Loucy (cell line): ENCODE measurements at regions not wholly inside any gene's neighbourhood (a gene's known extent, or its start where the extent isn't known, plus 50 kb on each side); places are given as distances from the start of the nearest gene placed in this dataset.

ENCODE experiments used
- H2AFZ ChIP-seq: fragments of 200-600 bp; sonication (generic); 2 replicates; pipeline ENCODE4 v1.6.0; 2016; ENCODE audit warnings: antibody characterized with exemption, mild to moderate bottlenecking, low read length, moderate library complexity
- H3F3A ChIP-seq: fragments of 200-600 bp; 2 replicates; pipeline ENCODE4 v1.6.0; 2016; ENCODE audit warnings: antibody characterized with exemption, low read depth, mild to moderate bottlenecking
- H3K27me3 ChIP-seq: fragments of 200-600 bp; sonication (generic); 2 replicates; pipeline ENCODE4 v1.6.1; 2014; ENCODE audit warnings: low read length, mild to moderate bottlenecking; ENCODE audit not compliant: insufficient read depth, poor library complexity, severe bottlenecking
- H3K36me3 ChIP-seq: fragments of 200-600 bp; sonication (generic); 2 replicates; pipeline ENCODE4 v1.6.1; 2016; ENCODE audit warnings: low read length; ENCODE audit not compliant: insufficient read depth
- H3K4me1 ChIP-seq: fragments of 200-600 bp; sonication (generic); 2 replicates; pipeline ENCODE4 v1.5.1; 2014; ENCODE audit warnings: low read length, mild to moderate bottlenecking; ENCODE audit not compliant: insufficient read depth, poor library complexity, severe bottlenecking
- H3K4me2 ChIP-seq: fragments of 200-600 bp; sonication (generic); 2 replicates; pipeline ENCODE4 v1.6.0; 2014; ENCODE audit warnings: antibody characterized with exemption, low read length, low read depth, mild to moderate bottlenecking; ENCODE audit not compliant: poor library complexity, severe bottlenecking
- H3K4me3 ChIP-seq: fragments of 200-600 bp; sonication (generic); 2 replicates; pipeline ENCODE4 v1.5.1; 2014; ENCODE audit warnings: low read length, mild to moderate bottlenecking, mixed read lengths; ENCODE audit not compliant: poor library complexity, severe bottlenecking
- H3K79me2 ChIP-seq: fragments of 200-600 bp; sonication (generic); 2 replicates; pipeline ENCODE4 v1.6.1; 2014; ENCODE audit warnings: low read length; ENCODE audit not compliant: insufficient read depth
- H3K9ac ChIP-seq: fragments of 200-600 bp; sonication (generic); 2 replicates; pipeline ENCODE4 v1.6.0; 2014; ENCODE audit warnings: mild to moderate bottlenecking, low read depth, low read length, moderate library complexity; ENCODE audit not compliant: poor library complexity, severe bottlenecking
- H3K9me2 ChIP-seq: fragments of 200-600 bp; sonication (generic); replicated peaks from 2 replicates; pipeline ENCODE4 v1.6.1; 2016; ENCODE audit warnings: low read depth, low read length, mixed read lengths
- H3K9me3 ChIP-seq: fragments of 200-600 bp; sonication (generic); 2 replicates; pipeline ENCODE4 v1.6.1; 2014; ENCODE audit warnings: mild to moderate bottlenecking, antibody characterized with exemption, low read length, low read depth; ENCODE audit not compliant: insufficient read depth
- H4K20me1 ChIP-seq: fragments of 200-600 bp; sonication (generic); 2 replicates; pipeline ENCODE4 v1.6.0; 2014; ENCODE audit warnings: antibody characterized with exemption, low read length, mild to moderate bottlenecking; ENCODE audit not compliant: insufficient read depth, poor library complexity, severe bottlenecking
- EZH2phosphoT487 ChIP-seq: fragments of 200-600 bp; IDR thresholded peaks from 2 replicates; pipeline ENCODE4 v1.6.1; 2018; ENCODE audit warnings: antibody characterized with exemption, mild to moderate bottlenecking, moderate library complexity, borderline replicate concordance
- TF ChIP-seq, protein P1 (sequence below): fragments of 200-600 bp; sonication (generic); conservative IDR thresholded peaks from 2 replicates; pipeline ENCODE4 v1.5.1; 2014; ENCODE audit warnings: mild to moderate bottlenecking, antibody characterized with exemption, low read length

DNA sequence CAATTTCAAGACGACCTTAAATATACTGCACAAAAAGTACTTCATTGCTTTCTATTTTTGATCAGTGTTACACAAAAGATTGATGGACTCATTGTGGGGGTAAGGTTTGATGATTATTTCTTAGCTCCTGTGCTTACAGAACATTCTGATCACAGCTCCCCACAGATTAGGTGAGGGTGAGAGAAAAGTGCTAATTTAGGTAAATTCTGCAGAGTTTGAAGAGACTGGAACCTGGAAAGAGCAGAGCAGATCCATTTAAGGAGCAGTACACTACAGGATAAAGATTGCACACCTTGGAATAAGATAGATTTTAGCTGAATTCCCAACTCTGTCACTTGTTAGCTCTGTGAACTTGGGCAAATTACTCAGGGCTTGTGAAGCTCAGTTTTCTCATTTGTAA lies 291.9 kb upstream of the CDH7 start:
- Histone ChIP-seq H3K4me1 (no peaks in the 10 kb centered on the region), H3K27me3 (no peaks in the 10 kb centered on the region), H3K79me2 (no peaks in the 10 kb centered on the region), H3K4me3 (no peak overlapping the region), H3F3A (no peaks in the 10 kb centered on the region), H2AFZ (no peak overlapping the region), H3K36me3 (no peaks in the 10 kb centered on the region), H3K4me2 (no peak overlapping the region), H3K9ac (no peak overlapping the region), H3K9me3 (no peaks in the 10 kb centered on the region), H3K9me2 (no peaks in the 10 kb centered on the region), H4K20me1 (no peaks in the 10 kb centered on the region)
- TF ChIP-seq EZH2phosphoT487: no peak
- TF ChIP-seq, protein P1, sequence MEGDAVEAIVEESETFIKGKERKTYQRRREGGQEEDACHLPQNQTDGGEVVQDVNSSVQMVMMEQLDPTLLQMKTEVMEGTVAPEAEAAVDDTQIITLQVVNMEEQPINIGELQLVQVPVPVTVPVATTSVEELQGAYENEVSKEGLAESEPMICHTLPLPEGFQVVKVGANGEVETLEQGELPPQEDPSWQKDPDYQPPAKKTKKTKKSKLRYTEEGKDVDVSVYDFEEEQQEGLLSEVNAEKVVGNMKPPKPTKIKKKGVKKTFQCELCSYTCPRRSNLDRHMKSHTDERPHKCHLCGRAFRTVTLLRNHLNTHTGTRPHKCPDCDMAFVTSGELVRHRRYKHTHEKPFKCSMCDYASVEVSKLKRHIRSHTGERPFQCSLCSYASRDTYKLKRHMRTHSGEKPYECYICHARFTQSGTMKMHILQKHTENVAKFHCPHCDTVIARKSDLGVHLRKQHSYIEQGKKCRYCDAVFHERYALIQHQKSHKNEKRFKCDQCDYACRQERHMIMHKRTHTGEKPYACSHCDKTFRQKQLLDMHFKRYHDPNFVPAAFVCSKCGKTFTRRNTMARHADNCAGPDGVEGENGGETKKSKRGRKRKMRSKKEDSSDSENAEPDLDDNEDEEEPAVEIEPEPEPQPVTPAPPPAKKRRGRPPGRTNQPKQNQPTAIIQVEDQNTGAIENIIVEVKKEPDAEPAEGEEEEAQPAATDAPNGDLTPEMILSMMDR: no peak

DNA sequence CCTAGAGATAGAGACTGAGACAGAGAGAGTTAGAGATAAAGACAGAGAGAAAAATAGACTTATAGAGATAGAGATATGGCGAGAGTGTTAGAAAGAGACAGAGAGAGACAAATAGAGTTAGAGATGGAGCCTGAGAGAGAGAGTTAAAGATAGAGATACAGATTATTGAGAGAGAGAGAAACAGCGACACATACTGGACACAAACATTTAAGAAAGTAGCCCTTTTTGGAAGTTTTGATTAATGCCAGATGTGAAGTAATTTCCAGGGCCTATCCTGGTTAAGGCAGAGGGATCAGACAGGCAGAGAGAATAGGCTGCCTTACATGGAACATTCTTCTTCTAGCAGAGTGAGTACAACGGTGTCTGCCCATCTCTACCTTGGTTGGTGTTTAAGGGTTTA lies 311.6 kb upstream of the CDH7 start:
- Histone ChIP-seq H2AFZ (no peak overlapping the region), H3K36me3 (no peaks in the 10 kb centered on the region), H3K9me2 (no peaks in the 10 kb centered on the region), H3K27me3 (no peaks in the 10 kb centered on the region), H3K4me3 (no peak overlapping the region), H3K9me3 (no peaks in the 10 kb centered on the region), H3K4me2 (no peak overlapping the region), H3F3A (no peaks in the 10 kb centered on the region), H4K20me1 (no peaks in the 10 kb centered on the region), H3K79me2 (no peaks in the 10 kb centered on the region), H3K9ac (no peak overlapping the region), H3K4me1 (no peaks in the 10 kb centered on the region)
- TF ChIP-seq EZH2phosphoT487: no peak
- TF ChIP-seq, protein P1: 0 out of 2 replicates have a peak, but pooled peaks have one; percentile 30

DNA sequence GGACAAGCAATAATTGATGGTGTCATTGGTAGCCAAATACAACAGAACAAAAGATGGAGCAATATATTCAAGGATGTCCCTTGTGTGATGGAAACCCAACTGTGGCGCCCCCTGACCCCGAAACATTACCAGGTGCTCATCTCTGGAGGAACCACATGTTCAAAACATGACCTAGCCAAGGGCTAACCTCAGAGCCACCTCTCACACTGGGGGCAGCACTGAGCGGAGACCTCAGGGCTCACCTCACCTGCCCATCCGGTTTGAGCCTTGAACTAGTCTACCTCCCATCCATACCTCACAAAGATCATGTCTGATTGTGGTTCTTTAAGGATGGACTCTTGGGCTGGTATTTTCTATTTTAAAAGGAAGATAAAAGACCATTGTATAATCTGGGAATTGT lies 314.4 kb upstream of the CDH7 start:
- no peak overlapping the region for H2AFZ ChIP-seq
- TF ChIP-seq, protein P1: 0 out of 2 replicates have a peak, but pooled peaks have one; percentile 12
- TF ChIP-seq EZH2phosphoT487: no peak
- no peaks in the 10 kb centered on the region for H3K79me2 ChIP-seq
- no peaks in the 10 kb centered on the region for H3K9me2 ChIP-seq
- H3K4me2 ChIP-seq: no peak overlapping the region
- no peaks in the 10 kb centered on the region for H3F3A ChIP-seq
- no peak overlapping the region for H3K9ac ChIP-seq
- no peaks in the 10 kb centered on the region for H4K20me1 ChIP-seq
- H3K4me3 ChIP-seq: no peak overlapping the region
- no peaks in the 10 kb centered on the region for H3K9me3 ChIP-seq
- H3K4me1 ChIP-seq: no peaks in the 10 kb centered on the region
- no peaks in the 10 kb centered on the region for H3K36me3 ChIP-seq
- H3K27me3 ChIP-seq: no peaks in the 10 kb centered on the region
